CD8-positive, alpha-beta memory T cell (primary cell): ENCODE measurements at regions not wholly inside any gene's neighbourhood (a gene's known extent, or its start where the extent isn't known, plus 50 kb on each side); places are given as distances from the start of the nearest gene placed in this dataset.

Experiments
- CTCF ChIA-PET: fragments of 350-600 bp; sonication (Branson Sonifier 250); formaldehyde crosslinking; loops from one replicate; lab custom pipeline; 2021; ENCODE audit warnings: antibody characterized with exemption; lab: Charles Lee
- POLR2A ChIA-PET: fragments of 350-600 bp; sonication (Branson Sonifier 250); formaldehyde crosslinking; loops from one replicate; lab custom pipeline; 2021; ENCODE audit warnings: antibody characterized with exemption; lab: Charles Lee
- DNase-seq, 5 donors: peaks; one replicate each; pipeline versions ENCODE4 v3.0.0 to v3.0.0-alpha.2; 2020 to 2022; ENCODE audit warnings: mixed read lengths in 1 of 5
- H3K27ac ChIP-seq: one replicate; pipeline ENCODE4 v1.7.0; 2013; ENCODE audit warnings: low read depth, mild to moderate bottlenecking, low read length, moderate library complexity
- H3K27me3 ChIP-seq: 2 replicates; pipeline ENCODE4 v1.7.0; 2013; ENCODE audit warnings: low read length, mild to moderate bottlenecking; ENCODE audit not compliant: insufficient read depth, poor library complexity, severe bottlenecking
- H3K36me3 ChIP-seq: 2 replicates; pipeline ENCODE4 v1.7.0; 2013; ENCODE audit warnings: mild to moderate bottlenecking, low read length, moderate library complexity; ENCODE audit not compliant: insufficient read depth
- H3K4me1 ChIP-seq: 2 replicates; pipeline ENCODE4 v1.7.0; 2013; ENCODE audit warnings: mild to moderate bottlenecking, low read length, moderate library complexity; ENCODE audit not compliant: insufficient read depth
- H3K4me3 ChIP-seq: 2 replicates; pipeline ENCODE4 v1.7.0; 2013; ENCODE audit warnings: mild to moderate bottlenecking, low read length
- H3K9me3 ChIP-seq: 2 replicates; pipeline ENCODE4 v1.7.0; 2013; ENCODE audit warnings: mild to moderate bottlenecking, low read length
- H3K27ac Mint-ChIP-seq, 8 donors: one replicate each; pipeline ENCODE4 v1.8.0; 2020 to 2021; ENCODE audit warnings: mixed read lengths in 8 of 8, mild to moderate bottlenecking in 6 of 8, inconsistent platforms in 3 of 8, moderate library complexity in 3 of 8
- H3K27me3 Mint-ChIP-seq, 2 donors: one replicate each; pipeline ENCODE4 v1.8.0; 2020 to 2021; ENCODE audit warnings: mixed read lengths in 2 of 2, mild to moderate bottlenecking in 1 of 2, moderate library complexity in 1 of 2
- H3K36me3 Mint-ChIP-seq, 3 donors: one replicate each; pipeline ENCODE4 v1.8.0; 2020 to 2021; ENCODE audit warnings: mixed read lengths in 3 of 3, inconsistent platforms in 1 of 3, mild to moderate bottlenecking in 1 of 3
- H3K4me1 Mint-ChIP-seq, 3 donors: one replicate each; pipeline ENCODE4 v1.8.0; 2020 to 2021; ENCODE audit warnings: mixed read lengths in 3 of 3, inconsistent platforms in 1 of 3, mild to moderate bottlenecking in 1 of 3
- H3K4me3 Mint-ChIP-seq, 7 donors: one replicate each; pipeline ENCODE4 v1.8.0; 2020 to 2021; ENCODE audit warnings: mixed read lengths in 7 of 7, mild to moderate bottlenecking in 6 of 7, moderate library complexity in 4 of 7, inconsistent platforms in 2 of 7
- H3K9me3 Mint-ChIP-seq, 5 donors: one replicate each; pipeline ENCODE4 v1.8.0; 2020 to 2022; ENCODE audit warnings: mixed read lengths in 5 of 5, mild to moderate bottlenecking in 3 of 5, moderate library complexity in 2 of 5, inconsistent platforms in 1 of 5

GRCh38 chr5:154117050-154117449 is 73.5 kb upstream of the GALNT10 start:
- ChIA-PET POLR2A (no interaction called here), CTCF (no interaction called here)
- DNase-seq: no peak
- Histone ChIP-seq H3K4me1 (no peaks in the 10 kb centered on the region), H3K9me3 (no peaks in the 10 kb centered on the region), H3K27ac (no peak overlapping the region), H3K27me3 (no peaks in the 10 kb centered on the region), H3K36me3 (no peaks in the 10 kb centered on the region), H3K4me3 (no peak overlapping the region)
- no peak overlapping the region for H3K27ac Mint-ChIP-seq
- H3K4me1 Mint-ChIP-seq: no peaks in the 10 kb centered on the region
- H3K27me3 Mint-ChIP-seq: peaks cover 10 to 18% of the 10 kb centered on the region in 2 donors
- H3K9me3 Mint-ChIP-seq: no peaks in the 10 kb centered on the region
- H3K4me3 Mint-ChIP-seq: no peak overlapping the region
- H3K36me3 Mint-ChIP-seq: peaks cover 0 to 9% (median 0%) of the 10 kb centered on the region in 3 donors

- POLR2A ChIA-PET: no interaction called here
- Mint-ChIP-seq H3K4me3 (no peak overlapping the region), H3K9me3 (no peaks in the 10 kb centered on the region), H3K4me1 (no peaks in the 10 kb centered on the region), H3K27me3 (peaks cover 12 to 18% of the 10 kb centered on the region in 2 donors), H3K36me3 (peaks cover 0 to 11% (median 0%) of the 10 kb centered on the region in 3 donors), H3K27ac (no peak overlapping the region)
- Histone ChIP-seq H3K9me3 (no peaks in the 10 kb centered on the region), H3K36me3 (no peaks in the 10 kb centered on the region), H3K4me1 (no peaks in the 10 kb centered on the region), H3K27me3 (no peaks in the 10 kb centered on the region), H3K27ac (no peak overlapping the region), H3K4me3 (no peak overlapping the region)
- CTCF ChIA-PET: no interaction called here
- DNase-seq: no peak
These were observed 72.6 kb upstream of the GALNT10 start for GRCh38 chr5:154117930-154118329.

- Mint-ChIP-seq H3K27me3 (peaks cover 14 to 22% of the 10 kb centered on the region in 2 donors), H3K36me3 (peaks cover 0 to 16% (median 0%) of the 10 kb centered on the region in 3 donors), H3K27ac (no peak overlapping the region), H3K9me3 (no peaks in the 10 kb centered on the region), H3K4me1 (no peaks in the 10 kb centered on the region), H3K4me3 (no peak overlapping the region)
- H3K4me3 ChIP-seq: no peak overlapping the region
- H3K9me3 ChIP-seq: no peaks in the 10 kb centered on the region
- no peaks in the 10 kb centered on the region for H3K27me3 ChIP-seq
- ChIA-PET POLR2A (no interaction called here), CTCF (no interaction called here)
- no peak for DNase-seq
- no peak overlapping the region for H3K27ac ChIP-seq
- H3K36me3 ChIP-seq: no peaks in the 10 kb centered on the region
- no peaks in the 10 kb centered on the region for H3K4me1 ChIP-seq
These were observed 72.1 kb upstream of the GALNT10 start for GRCh38 chr5:154118385-154118784.

- Mint-ChIP-seq H3K36me3 (peaks cover 0 to 19% (median 3%) of the 10 kb centered on the region in 3 donors), H3K9me3 (no peaks in the 10 kb centered on the region), H3K27ac (no peak overlapping the region), H3K27me3 (peaks cover 18 to 26% of the 10 kb centered on the region in 2 donors), H3K4me3 (no peak overlapping the region), H3K4me1 (no peaks in the 10 kb centered on the region)
- DNase-seq: no peak
- Histone ChIP-seq H3K27ac (no peak overlapping the region), H3K27me3 (no peaks in the 10 kb centered on the region), H3K4me3 (no peak overlapping the region), H3K9me3 (no peaks in the 10 kb centered on the region), H3K36me3 (no peaks in the 10 kb centered on the region), H3K4me1 (no peaks in the 10 kb centered on the region)
- POLR2A ChIA-PET: no interaction called here
- CTCF ChIA-PET: interaction anchor here (1.3 kb wide), 1 partner anchor 47 kb away, joined by 3 read pairs; no protein-coding TSS in a partner anchor
These were observed 71.6 kb upstream of the GALNT10 start for GRCh38 chr5:154118893-154119336.

GRCh38 chr5:154129013-154129412 is 61.5 kb upstream of the GALNT10 start:
- Histone ChIP-seq H3K27me3 (no peaks in the 10 kb centered on the region), H3K4me1 (no peaks in the 10 kb centered on the region), H3K4me3 (no peak overlapping the region), H3K9me3 (no peaks in the 10 kb centered on the region), H3K27ac (no peak overlapping the region), H3K36me3 (no peaks in the 10 kb centered on the region)
- Mint-ChIP-seq H3K4me3 (no peak overlapping the region), H3K36me3 (peaks cover 0 to 10% (median 3%) of the 10 kb centered on the region in 3 donors), H3K27me3 (peaks cover 13 to 16% of the 10 kb centered on the region in 2 donors), H3K27ac (no peak overlapping the region), H3K9me3 (peaks cover 0 to 13% (median 0%) of the 10 kb centered on the region in 5 donors), H3K4me1 (no peaks in the 10 kb centered on the region)
- ChIA-PET CTCF (no interaction called here), POLR2A (no interaction called here)
- no peak for DNase-seq

GRCh38 chr5:154129921-154130320 is 60.6 kb upstream of the GALNT10 start:
- peaks cover 11% of the 10 kb centered on the region in 2 donors for H3K27me3 Mint-ChIP-seq
- no peaks in the 10 kb centered on the region for H3K9me3 ChIP-seq
- H3K27me3 ChIP-seq: no peaks in the 10 kb centered on the region
- DNase-seq: no peak
- POLR2A ChIA-PET: no interaction called here
- H3K27ac ChIP-seq: no peak overlapping the region
- no peaks in the 10 kb centered on the region for H3K4me1 Mint-ChIP-seq
- H3K36me3 Mint-ChIP-seq: peaks cover 0 to 6% (median 0%) of the 10 kb centered on the region in 3 donors
- CTCF ChIA-PET: no interaction called here
- no peak overlapping the region for H3K27ac Mint-ChIP-seq
- H3K4me3 Mint-ChIP-seq: no peak overlapping the region
- peaks cover 0 to 8% (median 0%) of the 10 kb centered on the region in 5 donors for H3K9me3 Mint-ChIP-seq
- no peak overlapping the region for H3K4me3 ChIP-seq
- no peaks in the 10 kb centered on the region for H3K36me3 ChIP-seq
- H3K4me1 ChIP-seq: no peaks in the 10 kb centered on the region

GRCh38 chr5:154131817-154132216 is 58.7 kb upstream of the GALNT10 start:
- H3K4me1 ChIP-seq: no peaks in the 10 kb centered on the region
- Mint-ChIP-seq H3K27me3 (peaks cover 2 to 6% of the 10 kb centered on the region in 2 donors), H3K4me3 (no peak overlapping the region), H3K36me3 (no peaks in the 10 kb centered on the region), H3K4me1 (no peaks in the 10 kb centered on the region), H3K9me3 (peaks cover 0 to 4% (median 0%) of the 10 kb centered on the region in 5 donors), H3K27ac (no peak overlapping the region)
- no peaks in the 10 kb centered on the region for H3K36me3 ChIP-seq
- H3K9me3 ChIP-seq: no peaks in the 10 kb centered on the region
- H3K27me3 ChIP-seq: no peaks in the 10 kb centered on the region
- H3K27ac ChIP-seq: no peak overlapping the region
- CTCF ChIA-PET: no interaction called here
- POLR2A ChIA-PET: no interaction called here
- DNase-seq: no peak
- H3K4me3 ChIP-seq: no peak overlapping the region

- Histone ChIP-seq H3K9me3 (no peaks in the 10 kb centered on the region), H3K27ac (no peak overlapping the region), H3K27me3 (no peaks in the 10 kb centered on the region), H3K4me1 (no peaks in the 10 kb centered on the region), H3K36me3 (no peaks in the 10 kb centered on the region), H3K4me3 (no peak overlapping the region)
- no peak for DNase-seq
- Mint-ChIP-seq H3K36me3 (no peaks in the 10 kb centered on the region), H3K27me3 (peaks cover 0 to 5% of the 10 kb centered on the region in 2 donors), H3K9me3 (peaks cover 0 to under 1% (median 0%) of the 10 kb centered on the region in 5 donors), H3K4me1 (no peaks in the 10 kb centered on the region), H3K27ac (no peak overlapping the region), H3K4me3 (no peak overlapping the region)
- ChIA-PET POLR2A (no interaction called here), CTCF (no interaction called here)
These were observed 57.7 kb upstream of the GALNT10 start for GRCh38 chr5:154132718-154133307.
